RKO (cell line): ENCODE measurements at regions not wholly inside any gene's neighbourhood (a gene's known extent, or its start where the extent isn't known, plus 50 kb on each side); places are given as distances from the start of the nearest gene placed in this dataset.
"Not testable (repeated sequence)": the region's sequence is repeated elsewhere in the genome, so short reads cannot be mapped to it uniquely, and the experiment has no call there.

Source experiments
- DNase-seq: peaks from one replicate; pipeline ENCODE4 v3.0.0-alpha.2; 2016; ENCODE audit warnings: low spot score

DNA sequence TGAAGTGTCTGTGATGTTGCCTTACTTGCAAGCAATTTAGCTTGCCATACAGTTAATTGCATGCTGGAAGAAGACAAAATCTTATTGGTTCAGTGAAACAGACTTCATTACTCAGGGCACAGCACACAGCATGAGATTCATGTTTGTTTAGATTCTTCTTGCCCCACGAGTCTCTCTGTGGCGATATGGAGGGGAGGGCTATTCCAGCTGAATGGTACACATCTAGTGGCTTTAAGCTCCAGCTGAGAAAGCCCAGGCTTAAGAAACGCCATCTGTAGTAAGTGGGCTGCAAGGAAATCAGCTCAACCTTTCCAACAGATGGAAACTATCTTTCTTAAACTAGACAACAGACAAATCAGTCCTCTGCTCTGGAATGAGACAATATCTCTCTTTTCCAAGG is 1022.0 kb downstream of the NCAM2 start:
- no peak for DNase-seq

DNA sequence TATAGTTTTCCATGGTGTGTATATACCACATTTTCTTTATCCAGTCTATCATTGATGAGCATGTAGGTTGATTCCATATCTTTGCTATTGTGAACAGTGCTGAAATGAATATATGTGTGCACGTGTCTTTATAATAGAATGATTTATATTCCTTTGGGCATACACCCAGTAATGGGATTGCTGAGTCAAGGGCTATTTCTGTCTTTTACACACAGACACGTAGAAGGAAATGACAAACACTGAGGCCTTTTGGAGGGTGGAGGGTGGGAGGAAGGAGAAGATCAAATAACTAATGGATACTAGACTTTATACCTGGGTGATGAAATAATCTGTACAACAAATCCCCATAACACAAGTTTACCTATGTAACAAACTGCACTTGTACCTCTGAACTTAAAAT is 1025.7 kb downstream of the NCAM2 start:
- DNase-seq, result not testable (repeated sequence)

- no peak for DNase-seq
Observed at GRCh38 chr21:22044431-22044830, 1046.2 kb downstream of the NCAM2 start.

DNA sequence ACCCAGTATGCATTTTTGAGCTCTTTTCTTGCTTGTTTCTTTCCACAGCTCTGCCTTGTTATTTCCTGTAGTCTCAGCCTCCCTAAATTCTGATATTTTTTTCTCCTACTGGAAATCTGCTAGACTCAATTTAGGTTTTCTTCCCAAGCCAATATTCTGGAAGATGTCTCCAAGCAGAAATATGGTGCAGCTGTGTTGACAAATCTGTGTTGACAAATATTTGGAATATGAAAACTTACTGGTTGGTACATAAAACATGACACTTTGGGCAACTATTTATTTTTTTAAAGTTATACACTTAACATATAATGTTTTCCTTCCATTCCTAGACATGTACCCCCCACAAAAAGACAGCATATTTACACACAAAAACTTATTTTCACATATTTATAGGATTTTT is 1048.4 kb downstream of the NCAM2 start:
- DNase-seq, result no peak

GRCh38 chr21:22056904-22057303 is 1058.7 kb downstream of the NCAM2 start:
- no peak for DNase-seq

DNA sequence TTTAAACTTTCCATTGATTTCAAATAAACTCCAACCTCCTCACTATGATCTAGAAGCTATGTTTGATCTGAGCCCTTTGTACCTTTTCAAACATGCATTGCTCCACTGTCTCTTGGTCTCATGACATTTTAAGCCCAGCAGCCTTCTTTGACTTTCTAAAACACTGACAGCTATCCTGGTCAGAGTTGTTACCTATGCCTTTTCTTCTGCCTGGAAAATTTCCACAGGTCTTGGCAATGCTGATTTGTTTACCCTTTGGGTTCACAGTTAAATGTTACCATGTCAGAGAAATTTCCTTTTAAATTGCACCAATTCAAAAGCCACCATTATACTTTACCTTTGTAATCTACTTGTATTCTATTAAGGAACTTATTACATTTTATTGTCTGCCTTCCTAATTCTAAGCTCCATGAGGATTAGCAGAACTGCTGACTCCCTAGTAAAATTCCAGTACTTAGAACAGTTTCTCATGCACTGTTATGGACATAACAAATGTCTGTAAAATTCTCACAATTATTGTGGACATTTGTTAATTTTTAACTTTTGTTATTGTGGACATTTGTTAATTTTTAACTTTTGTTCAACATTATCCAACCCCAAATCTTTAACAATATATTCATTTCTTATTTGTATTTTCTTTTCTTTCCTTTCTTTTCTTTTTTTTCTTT is 1064.4 kb downstream of the NCAM2 start:
- no peak for DNase-seq

DNA sequence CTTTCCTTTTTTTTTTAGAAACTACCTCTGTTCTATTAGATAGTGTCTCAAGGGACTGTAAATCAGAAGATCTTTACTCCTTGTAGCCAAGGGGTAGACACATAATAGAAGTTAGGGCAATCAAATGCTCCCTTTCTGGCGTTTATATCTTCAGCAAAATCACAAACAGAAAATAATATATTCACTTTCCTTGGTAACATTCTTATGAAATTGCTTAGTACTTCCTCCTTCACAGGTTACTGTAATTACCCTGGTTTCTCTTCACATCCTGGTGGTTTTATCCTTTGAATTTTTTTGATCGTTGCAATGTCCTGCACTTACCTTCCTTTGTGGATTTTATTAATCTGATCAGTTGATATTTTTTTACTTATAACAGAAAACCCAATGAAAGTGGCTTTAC is 1064.9 kb downstream of the NCAM2 start:
- no peak for DNase-seq

- no peak for DNase-seq
Observed at GRCh38 chr21:22076471-22076870, 1078.3 kb downstream of the NCAM2 start.

DNA sequence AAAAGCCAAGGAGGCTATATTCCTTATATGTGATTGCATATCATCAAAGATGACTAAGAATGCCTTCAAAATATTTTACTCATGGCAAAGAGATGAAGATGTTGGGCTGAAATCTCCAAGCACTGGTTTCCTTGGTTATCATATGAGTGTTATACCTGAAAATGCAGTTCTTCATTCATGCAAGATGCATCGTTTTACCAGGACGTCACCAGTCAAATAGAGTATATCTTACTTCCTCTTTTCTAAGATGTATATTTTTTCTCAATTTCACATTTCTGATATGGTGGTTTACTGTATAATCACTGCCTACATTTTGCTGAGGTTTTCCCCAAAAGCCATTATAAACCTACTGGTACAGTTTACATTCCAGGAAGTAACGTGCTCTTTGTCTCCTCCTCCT is 1085.7 kb downstream of the NCAM2 start:
- DNase-seq, result no peak

- DNase-seq, result no peak
Observed at GRCh38 chr21:22096314-22096713, 1098.1 kb downstream of the NCAM2 start.

DNA sequence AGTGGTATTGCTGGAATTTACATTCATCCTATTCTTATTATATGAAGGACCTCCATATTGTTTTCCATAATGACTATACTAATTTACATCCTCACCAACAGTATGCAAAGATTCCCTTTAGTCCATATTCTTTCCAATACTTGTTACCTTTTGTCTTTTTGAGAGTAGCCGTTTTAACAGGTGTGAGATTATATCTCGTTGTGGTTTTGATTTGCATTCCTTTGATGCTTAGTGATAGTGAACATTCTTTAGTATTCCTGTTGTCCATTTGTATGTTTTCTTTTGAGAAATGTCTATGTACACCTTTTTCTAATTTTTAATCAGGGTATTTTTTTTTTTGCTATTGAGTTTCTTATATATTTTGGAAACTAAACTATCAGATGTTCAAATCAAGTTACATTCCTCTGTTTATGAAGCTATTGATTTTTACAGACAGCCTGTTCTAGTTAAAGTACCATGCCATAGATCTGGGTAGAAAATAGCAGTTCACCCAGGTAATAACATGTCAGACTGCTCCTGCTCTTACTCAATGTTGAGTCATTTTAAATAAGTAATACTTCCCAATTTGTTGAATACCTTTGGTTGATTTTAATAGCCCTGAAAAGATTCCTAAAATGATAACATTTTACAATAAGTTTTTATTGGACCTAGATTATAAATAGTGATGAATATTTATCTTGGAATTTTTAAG is 1108.7 kb downstream of the NCAM2 start:
- no peak for DNase-seq

GRCh38 chr21:22115746-22116145 is 1117.5 kb downstream of the NCAM2 start:
- DNase-seq, result no peak

DNA sequence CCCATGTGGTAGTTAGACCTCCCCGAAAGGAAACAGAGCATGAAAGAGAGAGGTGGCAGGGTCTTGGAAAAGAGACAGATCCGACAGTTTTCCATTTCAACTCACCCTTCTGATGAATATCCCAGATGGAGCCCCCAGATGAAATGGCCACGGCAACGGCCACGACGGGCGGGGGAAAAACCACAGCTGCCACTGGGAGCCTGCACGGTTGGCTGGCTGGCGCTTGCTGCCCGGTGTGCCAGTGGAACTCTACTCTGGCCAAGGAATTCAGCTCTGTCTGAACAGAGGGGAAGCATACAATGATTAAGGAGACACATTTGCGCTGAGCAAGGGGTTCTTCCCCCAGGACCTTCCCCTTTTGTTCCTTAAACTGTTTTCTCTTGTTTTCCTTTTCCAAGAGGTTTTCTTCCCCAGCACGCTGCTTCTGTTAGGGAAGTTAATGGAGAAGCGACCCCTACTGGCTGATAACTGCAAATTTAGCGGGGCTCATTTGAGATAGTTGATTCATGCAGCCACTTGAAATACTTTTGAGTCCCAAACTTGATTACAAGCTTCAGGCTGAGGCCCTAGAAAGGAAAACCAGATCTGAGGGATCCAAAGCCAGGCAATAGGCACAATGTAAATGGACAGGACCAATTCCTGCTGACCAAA is 1122.5 kb downstream of the NCAM2 start:
- no peak for DNase-seq

DNA sequence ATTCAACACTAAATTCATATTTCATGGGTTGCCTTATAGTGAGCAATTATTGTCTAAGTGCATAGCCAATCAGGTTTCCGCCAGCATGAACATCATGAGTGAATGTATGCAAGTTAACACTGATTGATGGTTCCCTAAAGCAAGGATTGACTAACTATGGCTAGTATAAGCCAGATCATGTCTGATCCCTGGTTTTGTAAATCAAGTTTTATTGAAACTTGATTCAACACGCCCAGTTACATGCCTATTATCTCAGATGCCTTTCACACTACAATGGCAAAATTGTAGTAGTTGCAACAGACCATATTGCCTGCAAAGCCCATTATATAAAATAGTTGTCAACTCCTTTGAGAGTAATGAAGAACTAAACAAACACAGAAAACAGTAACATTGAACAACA is 1127.4 kb downstream of the NCAM2 start:
- DNase-seq, result no peak

DNA sequence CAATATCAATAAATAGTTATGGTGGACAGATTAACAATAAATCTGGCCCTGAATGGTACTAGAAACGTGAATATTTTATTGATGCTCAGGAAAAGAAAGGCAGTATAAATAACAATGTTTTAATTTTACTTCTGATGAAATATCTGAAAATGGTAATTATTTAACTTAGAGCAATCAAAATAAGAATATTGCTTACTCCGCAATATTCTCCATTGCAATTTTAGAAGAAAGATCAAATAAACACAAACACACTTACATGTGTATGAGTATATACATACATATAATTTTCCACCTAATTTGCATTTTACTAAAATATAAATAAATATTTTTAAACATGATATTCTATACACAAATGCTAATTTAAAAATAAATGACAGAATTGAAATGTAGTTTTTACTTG is 1130.5 kb downstream of the NCAM2 start:
- DNase-seq, result no peak

GRCh38 chr21:22132358-22133071 is 1134.3 kb downstream of the NCAM2 start:
- no peak for DNase-seq

DNA sequence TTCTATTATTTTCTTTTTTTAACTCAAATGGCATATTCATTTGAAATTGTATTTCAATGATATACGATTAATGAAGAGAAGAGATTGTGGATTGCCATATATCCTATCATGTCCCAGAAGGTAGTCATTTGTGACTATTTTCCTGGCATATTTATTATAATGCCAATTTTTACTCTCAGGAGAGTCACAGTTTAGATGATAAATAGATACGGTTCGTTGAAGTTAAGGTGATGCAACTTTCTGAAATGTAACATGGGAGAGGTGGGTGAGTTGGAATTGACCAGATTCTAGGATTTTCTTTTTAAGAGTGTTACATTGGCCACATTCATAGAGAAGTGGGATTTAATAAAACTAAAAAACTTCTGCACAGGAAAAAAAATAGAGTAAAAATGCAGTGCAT is 1138.5 kb downstream of the NCAM2 start:
- DNase-seq, result no peak

DNA sequence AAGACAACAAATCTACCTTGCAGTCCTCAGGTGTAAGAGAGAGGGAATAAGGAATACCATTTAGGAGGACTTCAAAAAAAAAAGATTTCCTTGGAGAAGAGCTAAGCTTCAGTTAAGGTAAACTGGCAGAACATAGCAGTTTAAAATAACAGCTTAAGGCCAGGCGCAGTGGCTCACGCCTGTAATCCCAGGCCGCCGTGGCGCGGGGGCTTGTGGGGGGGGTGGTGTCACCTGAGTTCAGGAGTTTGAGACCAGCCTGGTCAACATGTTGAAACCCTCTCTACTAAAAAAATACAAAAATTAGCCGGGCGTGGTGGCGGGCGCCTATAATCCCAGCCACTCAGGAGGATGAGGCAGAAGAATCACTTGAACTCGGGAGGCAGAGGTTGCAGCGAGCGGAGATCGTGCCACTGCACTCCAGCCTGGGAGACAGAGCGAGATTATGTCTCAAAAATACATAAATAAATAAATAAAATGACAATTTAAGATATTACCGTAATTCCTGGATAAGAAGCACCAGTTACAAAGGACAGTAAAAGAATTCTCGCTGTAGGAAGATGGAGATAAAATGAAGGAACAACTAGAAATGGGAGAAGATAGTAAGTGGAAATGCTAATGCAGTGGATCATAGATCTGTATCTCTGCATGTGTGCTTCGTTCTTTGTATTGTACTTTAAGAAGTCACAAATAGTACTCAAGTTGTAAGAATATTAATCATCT is 1140.2 kb downstream of the NCAM2 start:
- DNase-seq, result no peak

GRCh38 chr21:22145545-22145944 is 1147.3 kb downstream of the NCAM2 start:
- DNase-seq, result no peak

- DNase-seq, result no peak
Observed at GRCh38 chr21:22154579-22155274, 1156.5 kb downstream of the NCAM2 start.

- no peak for DNase-seq
Observed at GRCh38 chr21:22164912-22165311, 1166.7 kb downstream of the NCAM2 start.

- no peak for DNase-seq
Observed at GRCh38 chr21:22174746-22175145, 1176.5 kb downstream of the NCAM2 start.
